Tibial nerve (tissue), 4 donors: ENCODE measurements at regions not wholly inside any gene's neighbourhood (a gene's known extent, or its start where the extent isn't known, plus 50 kb on each side); places are given as distances from the start of the nearest gene placed in this dataset.

Experiments
- CTCF ChIP-seq, 5 experiments: fragments of 200-600 bp in 3 of 5; fragments of 450-650 bp in 2 of 5; sonication (generic) in 3 of 5; IDR thresholded peaks; one replicate each; pipeline ENCODE4 v1.5.1; 2016 to 2019; ENCODE audit warnings: antibody characterized with exemption in 5 of 5, mild to moderate bottlenecking in 3 of 5, moderate library complexity in 2 of 5
- EP300 ChIP-seq, 2 donors: sonication (generic); formaldehyde crosslinking; IDR thresholded peaks; one replicate each; pipeline ENCODE4 v1.6.1; 2017; ENCODE audit warnings: antibody characterized with exemption in 2 of 2, mild to moderate bottlenecking in 1 of 2

- TF ChIP-seq CTCF (IDR thresholded peaks at IDR 0.05), result no peak
- TF ChIP-seq EP300 (IDR thresholded peaks at IDR 0.05), result no peak
These were observed 170.4 kb upstream of the SYT6 start for GRCh38 chr1:114323959-114324661.
